Dedifferentiated amniotic fluid mesenchymal stem cell (primary cell): ENCODE measurements at regions not wholly inside any gene's neighbourhood (a gene's known extent, or its start where the extent isn't known, plus 50 kb on each side); places are given as distances from the start of the nearest gene placed in this dataset.

Experiments
- DNase-seq: peaks from one replicate; pipeline ENCODE4 v3.0.0-alpha.2; 2016; ENCODE audit errors: extremely low spot score

DNA sequence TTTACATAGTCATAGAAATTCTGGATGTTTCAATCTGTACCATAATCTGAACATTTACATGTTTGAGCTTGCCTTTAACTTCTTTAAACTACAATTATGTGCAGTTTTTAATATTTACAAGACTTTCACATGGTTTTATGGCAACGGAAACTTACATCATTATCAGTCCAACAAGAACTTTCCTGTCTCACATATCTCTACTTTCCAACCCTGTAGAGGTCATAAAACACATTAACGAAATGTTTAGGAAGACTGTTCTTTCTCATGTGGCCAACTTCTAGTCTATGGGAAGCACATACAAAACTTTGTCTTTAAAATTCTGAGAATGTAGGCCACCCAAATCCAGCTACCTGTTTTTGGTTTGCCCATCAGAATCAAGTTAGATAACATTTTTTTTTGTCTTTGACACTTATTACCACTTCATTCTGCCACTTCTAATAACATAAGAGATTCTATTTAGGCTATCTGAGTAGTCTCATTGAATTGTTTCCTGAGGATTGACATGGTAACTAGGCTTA, 693.2 kb downstream of the KCNJ3 start:
- DNase-seq, result no peak

DNA sequence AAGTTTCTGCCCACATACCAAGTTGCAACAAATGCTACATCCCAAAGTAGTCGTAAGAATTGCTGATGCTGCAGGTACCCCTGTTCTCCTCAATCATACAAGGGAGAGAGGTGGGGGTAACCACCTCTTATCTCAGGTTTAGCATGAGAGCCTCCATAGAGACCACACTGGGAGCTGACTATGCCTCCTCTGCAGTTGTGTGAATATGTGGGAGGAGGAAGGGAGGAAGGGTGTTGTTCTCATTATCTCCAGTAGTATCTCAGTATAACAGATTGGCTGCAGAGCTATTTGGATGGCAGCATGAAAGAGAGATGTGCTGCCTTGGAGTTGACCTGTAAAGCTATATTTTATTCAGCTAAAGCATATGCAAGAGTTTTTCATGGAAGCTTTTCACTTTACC, 690.7 kb downstream of the KCNJ3 start:
- no peak for DNase-seq

DNA sequence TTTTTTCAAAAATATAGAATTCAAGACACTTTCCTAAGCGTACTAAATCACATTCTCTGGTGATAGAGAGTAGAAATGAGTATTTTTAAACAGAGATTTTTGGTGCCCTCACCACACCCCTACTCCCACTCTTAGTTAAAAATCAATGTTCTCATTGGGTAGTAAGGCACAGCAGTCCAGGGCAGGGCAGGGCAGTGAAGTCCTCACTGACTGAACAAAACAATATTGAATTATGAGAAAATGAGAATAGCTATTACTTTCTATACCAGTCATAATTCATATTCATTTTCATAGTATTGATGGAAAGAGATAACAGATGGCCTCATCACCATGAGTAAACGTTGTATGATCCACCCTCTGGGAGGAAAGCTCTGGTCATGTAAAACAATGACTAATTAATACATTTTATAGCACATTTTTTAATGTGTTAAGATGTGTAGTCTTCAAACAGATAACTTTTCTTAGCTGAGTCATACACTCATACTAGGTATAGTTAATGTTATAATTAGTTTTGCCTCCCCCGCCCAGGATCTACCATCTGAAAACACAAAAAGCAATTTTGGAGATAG, 686.1 kb downstream of the KCNJ3 start:
- DNase-seq, result no peak

DNA sequence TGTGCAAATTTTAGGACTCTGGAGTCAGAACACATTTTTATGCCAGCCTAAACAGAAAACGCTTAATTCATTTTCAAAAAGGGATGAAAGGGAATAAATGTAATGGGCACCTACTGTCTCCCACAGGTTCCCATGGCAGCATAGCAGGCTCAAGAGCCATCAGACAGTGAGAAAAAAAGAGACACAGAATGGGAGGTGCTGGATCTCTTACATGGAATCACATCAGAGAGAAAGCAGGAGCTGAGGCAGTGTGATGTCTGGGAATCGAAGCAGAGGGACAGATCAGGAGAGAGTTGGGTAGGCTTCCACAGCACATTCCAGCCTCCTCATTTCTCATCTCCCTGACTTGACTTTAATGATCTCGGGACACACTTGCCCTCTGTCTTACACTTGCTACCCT, 684.3 kb downstream of the KCNJ3 start:
- no peak for DNase-seq

DNA sequence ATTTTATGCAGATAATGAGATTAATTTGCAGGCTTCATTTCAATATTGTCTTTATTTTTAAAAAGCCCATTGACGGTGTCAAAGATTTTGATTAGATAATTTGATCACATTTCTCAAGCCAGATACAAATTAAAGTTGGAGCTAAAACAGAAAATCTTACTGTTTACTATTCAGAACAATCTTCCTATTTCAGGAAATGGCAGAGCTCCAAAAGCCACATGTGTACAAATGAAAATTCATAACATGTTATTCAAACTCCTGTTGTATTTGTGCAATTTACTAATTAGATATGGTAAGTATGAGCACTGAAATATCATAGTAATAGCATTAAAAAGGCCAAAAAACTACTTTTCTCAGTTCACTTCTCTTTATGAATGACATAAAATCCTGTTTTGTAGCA, 682.9 kb downstream of the KCNJ3 start:
- no peak for DNase-seq

DNA sequence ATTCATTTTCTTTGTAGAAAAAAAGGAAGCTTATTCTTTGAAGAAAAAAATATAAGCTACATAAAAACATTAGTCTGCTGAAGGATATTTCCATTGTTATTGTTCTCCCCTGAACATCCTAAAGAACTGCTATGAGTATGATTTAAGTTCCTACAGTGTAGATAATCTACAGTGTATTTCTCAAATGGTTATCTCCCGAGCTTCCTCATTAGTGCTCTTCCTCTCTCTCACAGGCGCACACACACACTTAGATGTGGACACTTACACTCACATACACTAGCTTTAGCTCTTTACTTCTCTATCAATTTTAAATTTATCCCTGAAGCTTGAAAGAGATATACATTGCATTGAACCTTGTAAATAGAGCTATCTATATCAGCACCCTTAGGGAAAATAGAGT, 681.0 kb downstream of the KCNJ3 start:
- no peak for DNase-seq

DNA sequence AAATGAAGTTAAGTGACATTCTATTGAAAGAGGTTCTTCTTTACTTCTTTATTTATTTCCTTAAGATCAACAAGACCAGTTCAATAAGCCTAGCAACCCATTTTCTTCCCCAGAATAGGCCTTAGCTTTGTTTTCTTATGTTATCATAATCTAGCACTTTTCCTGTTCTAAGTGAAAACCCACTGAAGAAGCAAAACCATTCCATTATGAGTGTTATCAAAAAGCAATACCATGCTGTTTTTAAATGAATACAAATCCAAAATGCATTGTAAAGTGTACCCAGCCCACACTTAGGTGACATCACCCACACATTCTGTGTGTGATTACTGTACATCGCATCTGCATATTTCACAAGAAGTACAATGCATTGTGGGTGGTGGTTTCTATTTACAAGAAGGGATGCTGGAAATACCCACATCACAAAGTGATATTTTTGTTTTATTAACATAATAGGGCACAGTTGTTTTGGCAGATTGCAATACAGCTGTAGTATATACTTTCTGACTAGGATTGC, 679.5 kb downstream of the KCNJ3 start:
- no peak for DNase-seq

DNA sequence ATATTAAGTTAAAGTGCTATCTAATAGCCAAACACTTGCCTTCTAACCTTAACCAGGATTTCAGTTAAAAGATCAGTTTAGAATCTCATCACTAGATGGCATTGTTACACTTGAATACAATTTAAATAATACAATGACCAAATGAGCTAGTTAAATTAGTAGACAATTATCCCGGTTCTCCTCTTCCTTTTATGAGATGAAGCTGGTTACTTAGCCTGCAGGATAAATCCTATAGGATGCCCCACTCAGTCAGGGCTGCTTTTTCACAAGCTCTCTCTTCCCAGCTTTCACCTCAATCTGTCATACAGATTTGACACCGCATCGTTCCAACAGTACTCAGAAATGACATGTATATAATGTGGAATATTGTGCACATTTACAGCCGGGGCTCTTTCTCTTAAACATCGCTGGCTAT, 678.8 kb downstream of the KCNJ3 start:
- DNase-seq, result peak; percentile 40

DNA sequence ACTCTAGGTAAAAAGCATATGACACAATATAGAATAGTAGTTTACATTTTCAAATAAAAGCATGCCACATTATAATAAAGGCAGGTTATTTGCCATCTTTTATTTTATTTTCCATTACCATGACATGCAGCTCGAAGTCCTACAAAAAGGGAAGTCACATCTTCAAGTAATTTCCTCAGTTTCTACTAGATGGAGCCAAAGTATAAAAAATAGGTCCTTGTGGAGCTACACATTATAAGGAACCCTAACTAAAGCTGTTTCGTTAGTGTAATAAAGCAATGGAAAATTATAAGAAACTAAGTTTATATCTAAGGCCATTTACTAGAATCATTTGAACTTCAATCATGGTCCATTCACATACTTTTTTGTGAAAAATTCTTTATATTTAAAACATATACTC, 674.5 kb downstream of the KCNJ3 start:
- peak; percentile 30 for DNase-seq

DNA sequence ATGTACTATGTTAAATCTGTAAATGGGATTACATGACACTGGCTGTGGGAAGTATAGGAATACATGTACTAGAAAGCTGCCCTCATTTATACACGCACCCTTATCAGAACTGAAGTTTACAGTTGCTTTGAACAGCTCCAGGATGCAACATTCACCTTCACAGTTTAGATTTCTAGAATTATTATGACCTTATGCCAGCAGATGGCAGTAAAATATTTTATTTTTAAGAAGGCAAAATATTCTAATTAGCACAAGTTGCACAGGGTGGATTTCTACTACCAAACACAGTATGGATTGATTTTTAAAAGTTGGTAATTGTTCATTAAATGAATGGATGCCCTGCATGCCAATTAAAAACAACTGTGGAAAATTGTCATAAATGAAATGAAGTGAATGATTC, 670.4 kb downstream of the KCNJ3 start:
- peak; percentile 26 for DNase-seq

DNA sequence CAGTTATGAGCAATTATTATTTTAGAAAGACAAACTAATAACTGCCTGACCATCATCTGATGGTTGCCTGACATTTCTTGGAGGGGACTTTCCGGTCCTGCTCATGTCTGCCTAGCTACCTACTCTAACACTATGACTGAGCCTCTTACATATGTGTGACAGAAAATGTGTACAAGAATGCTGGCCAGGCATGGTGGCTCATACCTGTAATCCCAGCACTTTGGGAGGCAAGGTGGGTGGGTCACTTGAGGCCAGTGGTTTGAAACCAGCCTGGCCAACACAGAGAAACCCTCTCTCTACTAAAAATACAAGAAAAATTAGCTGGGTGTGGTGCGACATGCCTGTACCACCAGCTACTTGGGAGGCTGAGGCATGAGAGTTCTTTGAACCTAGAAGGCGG, 666.3 kb downstream of the KCNJ3 start:
- DNase-seq, result no peak

DNA sequence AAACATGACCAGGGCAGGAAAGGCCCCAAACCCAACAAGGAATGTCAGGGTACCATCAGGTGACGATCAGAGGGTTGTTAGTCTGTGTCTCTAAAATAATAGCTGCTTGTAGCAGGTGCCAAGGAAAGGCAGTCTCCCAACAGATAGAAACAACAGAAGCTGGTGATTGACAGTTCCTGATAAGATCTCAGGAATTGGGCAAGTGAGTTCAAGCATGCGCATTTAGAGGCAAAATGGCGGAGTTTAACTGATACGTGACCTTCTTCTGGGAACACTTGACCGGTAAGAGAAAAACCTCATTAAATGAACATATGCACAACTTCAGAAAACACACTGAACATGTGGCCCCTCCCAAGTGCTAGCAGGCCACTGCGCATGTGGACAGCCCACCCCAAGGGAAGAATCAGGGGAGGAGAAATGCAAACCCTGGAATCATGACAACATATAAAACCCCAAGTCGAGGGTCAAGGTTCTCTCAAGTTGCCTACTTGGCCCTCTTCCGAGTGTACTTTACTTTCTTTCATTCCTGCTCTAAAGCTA, 664.9 kb downstream of the KCNJ3 start:
- DNase-seq, result no peak

DNA sequence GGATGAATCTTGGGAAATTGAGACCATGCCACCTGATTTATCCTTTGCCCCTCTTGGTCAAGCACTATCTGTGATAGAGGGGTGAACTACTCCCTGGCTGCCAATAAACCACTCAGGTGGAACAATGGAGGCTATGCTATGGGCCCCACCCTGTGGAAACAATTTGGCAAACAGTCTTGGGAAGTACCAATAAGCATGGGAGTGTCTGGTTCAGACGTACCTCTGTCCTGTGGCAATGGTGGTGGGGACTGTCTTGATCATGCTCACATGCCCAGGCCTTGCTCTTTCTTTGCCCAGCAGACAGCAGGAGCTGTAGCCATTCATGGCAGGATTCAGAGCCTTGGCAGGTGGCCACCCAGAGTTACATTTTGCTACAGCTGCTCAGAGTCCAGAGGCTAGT, 658.7 kb downstream of the KCNJ3 start:
- DNase-seq, result no peak

DNA sequence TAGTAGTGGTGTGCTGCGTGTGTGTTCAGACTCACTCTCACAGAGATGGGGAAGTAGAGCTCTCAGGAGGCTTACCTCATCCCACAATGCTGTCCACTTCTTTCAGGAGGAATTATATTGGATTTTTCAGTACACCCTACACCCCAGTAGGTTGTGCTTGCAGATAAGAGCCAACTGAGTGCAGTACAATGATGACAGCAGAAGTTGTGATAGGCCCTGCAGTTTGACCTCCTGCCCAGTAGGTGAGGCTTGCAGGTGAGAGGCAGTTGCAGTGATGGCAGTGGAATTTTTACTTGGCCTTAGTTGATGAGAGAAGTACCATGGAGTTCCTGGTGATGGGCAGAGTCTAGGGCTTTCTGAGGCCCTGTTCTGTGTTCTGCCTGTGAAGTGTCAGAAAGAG, 657.8 kb downstream of the KCNJ3 start:
- no peak for DNase-seq

DNA sequence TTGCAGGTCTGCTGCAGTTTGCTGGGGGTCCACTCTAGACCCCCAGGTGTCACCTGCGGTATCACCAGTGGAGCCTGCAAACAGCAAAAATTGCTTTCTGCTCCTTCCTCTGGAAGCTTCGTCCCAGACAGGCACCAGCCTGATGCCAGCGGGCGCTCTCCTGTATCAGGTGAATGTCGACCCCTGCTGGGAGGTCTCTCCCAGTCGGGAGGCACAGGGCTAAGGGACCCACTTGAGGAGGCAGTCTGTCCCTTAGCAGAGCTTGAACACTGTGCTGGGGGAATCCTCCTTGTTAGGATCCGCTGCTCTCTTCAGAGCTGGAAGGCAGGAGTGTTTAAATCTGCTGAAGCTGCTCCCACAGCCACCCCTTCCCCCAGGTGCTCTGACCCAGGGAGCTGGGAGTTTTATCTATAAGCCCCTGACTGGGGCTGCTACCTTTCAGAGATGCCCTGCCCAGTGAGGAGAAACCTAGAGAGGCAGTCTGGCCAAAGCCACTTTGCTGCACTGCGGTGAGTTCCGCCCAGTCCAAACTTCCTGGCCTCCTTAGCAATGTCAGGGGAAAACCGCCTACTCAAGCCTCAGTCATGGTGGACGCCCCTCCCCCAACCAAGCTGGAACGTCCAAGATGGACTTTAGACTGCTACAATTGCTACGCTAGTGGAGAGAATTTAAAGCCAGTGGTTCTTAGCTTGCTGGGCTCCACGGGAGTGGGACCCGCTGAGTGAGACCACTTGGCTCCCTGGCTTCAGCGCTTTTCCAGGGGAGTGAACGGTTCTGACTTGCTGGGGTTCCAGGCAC, 652.5 kb downstream of the KCNJ3 start:
- no peak for DNase-seq

DNA sequence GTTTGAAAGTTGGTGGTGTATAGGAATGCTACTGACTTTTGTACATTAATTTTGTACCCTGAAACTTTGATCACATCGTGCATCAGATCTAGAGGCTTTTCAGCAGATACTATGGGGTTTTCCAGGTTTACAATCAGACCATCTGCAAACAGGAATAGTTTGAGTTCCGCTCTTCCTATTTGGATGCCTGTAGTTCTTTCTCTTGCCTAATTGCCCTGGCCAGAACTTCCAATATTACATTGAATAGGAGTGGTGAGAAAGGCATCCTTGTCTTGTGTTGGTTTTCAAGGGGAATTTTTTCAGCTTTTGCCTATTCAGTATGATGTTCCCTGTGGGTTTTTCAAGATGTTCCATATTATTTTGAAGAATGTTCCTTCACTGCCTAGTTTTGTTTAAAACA, 633.5 kb downstream of the KCNJ3 start:
- DNase-seq, result no peak

DNA sequence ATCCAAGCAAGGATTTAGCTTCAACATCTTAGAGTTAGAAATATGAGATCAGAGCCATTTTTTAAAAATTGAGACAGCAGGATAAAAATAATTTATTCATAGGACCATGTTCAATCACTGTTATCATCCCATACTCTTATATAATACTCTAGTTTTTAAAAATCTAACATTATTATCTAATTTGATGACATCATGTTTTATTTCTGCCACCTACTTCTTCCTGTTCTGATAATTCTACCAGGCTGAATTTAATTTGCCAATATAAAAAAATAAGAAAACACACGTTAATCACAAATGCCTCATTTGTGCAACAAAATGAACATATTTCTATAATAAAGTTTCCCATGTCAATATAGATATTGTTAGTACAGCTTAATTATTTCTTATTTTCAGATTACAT, 621.7 kb downstream of the KCNJ3 start:
- DNase-seq, result no peak

DNA sequence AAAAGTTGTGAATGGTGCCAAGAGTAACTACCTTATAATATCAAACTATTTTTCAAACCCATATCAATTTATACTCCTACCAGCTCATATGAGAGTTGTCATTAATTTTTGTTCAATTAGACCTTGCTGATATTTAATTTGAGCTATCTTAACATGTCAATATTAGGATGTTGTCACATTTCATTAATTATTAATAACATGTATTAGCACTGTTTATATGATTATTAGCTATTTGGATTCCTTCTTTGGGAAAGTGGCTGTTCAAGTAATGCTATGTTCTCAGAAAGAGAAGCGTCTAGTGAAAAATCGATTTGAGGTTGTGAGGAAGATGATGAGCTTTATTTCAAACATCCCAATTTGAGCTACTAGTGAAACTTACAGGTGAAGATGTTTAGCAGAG, 620.2 kb downstream of the KCNJ3 start:
- DNase-seq, result no peak

DNA sequence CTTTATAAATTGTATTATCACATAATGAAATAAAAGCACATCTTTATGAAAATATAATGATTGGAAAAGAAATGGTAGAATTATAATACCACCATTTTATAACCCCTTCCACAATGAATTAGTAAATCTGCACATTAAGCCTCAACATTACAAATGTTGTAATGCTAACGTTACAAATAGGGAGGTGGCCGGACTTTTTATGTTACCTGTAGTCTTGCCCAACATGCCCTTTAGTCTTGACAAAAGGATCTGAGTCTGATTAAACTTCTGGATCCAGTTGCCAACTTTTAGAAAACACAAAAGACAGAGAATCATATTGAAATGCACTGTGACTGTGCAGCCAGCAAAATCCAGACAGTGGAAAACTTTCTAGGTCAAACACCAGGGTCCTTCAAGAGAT, 617.3 kb downstream of the KCNJ3 start:
- DNase-seq, result no peak

DNA sequence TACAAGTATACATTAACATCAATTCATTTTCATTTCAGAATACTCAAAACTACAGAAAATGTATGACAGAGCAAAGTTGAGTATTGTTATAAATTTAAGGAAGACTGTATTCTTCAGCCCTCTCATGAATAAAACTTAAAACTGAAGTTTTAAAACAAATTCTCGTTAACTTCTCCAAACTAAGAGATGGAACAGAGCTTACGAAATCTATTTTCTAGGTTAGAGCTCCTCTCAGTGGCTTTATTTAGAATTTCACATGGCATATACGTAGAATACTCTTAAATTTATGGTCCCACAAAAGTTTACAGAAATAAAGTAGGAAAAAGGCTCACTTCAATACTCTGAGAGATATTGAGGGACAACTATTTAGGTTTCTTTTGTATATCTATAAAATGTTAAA, 612.1 kb downstream of the KCNJ3 start:
- DNase-seq, result peak; percentile 48

DNA sequence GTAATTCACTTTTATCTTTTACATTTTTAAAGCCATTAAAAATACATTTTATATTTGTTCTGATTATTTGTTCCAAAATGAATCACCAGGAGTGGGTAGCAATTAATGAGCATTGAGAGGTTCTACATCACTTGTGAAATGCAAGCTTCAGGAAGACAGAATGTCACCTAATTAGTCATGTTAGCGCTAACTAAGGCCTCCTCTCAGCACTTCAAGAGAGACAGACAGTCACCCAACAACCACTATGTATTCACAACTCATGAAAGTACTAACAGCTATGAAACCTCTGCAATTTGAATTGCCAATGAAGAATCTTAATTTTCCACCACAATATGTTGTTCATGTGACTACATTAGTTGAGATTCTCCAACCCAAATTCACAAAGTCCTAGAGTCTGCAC, 611.0 kb downstream of the KCNJ3 start:
- DNase-seq, result no peak

DNA sequence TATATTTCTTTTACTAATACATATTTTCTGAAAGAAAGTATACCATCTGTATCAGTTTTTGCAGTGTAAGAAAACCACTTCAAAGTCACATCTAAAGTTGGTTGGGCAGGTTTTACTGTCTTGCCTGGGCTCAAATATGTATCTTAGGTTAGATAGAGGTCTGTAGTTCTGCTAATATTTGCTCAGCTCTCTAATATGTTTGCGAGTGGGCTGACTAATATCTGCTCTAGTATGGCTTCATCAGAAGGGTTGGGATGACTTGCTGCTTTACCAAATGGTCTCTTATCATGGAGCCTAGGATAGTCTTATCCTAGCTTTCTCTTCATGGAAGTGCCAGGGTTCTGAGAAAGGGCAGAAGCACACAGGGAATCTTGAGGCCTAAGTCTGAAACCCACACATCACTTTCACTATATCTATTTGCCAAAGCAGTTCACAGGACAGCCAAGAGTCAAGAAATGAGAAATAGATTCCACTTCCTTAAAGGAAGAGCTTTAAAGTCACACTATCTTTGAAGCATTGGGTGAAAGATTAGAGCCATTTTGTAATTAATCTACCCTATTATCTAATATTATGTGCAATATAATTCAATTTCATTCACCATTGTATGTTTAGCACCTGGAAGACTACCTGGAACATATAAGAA, 610.0 kb downstream of the KCNJ3 start:
- no peak for DNase-seq

DNA sequence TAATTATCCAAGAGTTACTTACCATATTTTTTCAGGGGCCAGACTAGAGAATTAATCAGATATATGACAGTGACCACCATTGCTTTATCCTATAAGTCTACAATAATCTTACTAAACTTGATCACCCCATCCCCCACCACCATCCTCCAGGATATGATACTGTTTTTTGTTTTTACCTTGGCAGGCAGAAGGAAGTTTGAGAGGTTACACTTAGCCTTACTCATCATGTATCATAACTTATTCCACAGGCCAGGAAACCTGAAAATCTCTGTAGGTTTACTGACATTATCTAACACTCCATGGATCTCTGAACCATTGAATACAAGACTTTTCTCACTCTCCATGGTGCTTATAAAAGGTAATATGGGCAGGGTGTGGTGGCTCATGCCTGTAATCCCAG, 602.7 kb downstream of the KCNJ3 start:
- no peak for DNase-seq
